OCI-LY7 (cell line): ENCODE measurements at regions not wholly inside any gene's neighbourhood (a gene's known extent, or its start where the extent isn't known, plus 50 kb on each side); places are given as distances from the start of the nearest gene placed in this dataset.
"Not testable (repeated sequence)": the region's sequence is repeated elsewhere in the genome, so short reads cannot be mapped to it uniquely, and the experiment has no call there.

Source experiments
- BruUV-seq: library from RNA; stranded (reverse); fragments of 400-500 nt; replicated peaks from 2 replicates; lab custom pipeline; 2021; lab: Mats Ljungman, UMichigan
- CTCF ChIA-PET: fragments of 300-600 bp; sonication (Branson Sonifier 250); formaldehyde crosslinking; loops from one replicate; lab custom pipeline; 2022; ENCODE audit warnings: antibody characterized with exemption; ENCODE audit not compliant: unreplicated experiment; lab: Charles Lee
- POLR2A ChIA-PET: fragments of 300-600 bp; sonication (Branson Sonifier 250); formaldehyde crosslinking; loops from one replicate; lab custom pipeline; 2022; ENCODE audit warnings: antibody characterized with exemption; lab: Charles Lee
- DNase-seq: peaks from one replicate; pipeline ENCODE4 v3.0.0-alpha.2; 2015; ENCODE audit warnings: low spot score
- H2AFZ ChIP-seq: fragments of 200-600 bp; sonication (generic), shearing (Covaris generic); 2 replicates; pipeline ENCODE4 v1.6.1; 2014; ENCODE audit warnings: mild to moderate bottlenecking, antibody characterized with exemption, low read length, moderate library complexity
- H3K27ac ChIP-seq: fragments of 200-600 bp; sonication (generic); 2 replicates; pipeline ENCODE4 v1.5.1; 2014; ENCODE audit warnings: mixed run types, low read depth, mild to moderate bottlenecking, moderate library complexity, low read length, inconsistent platforms; ENCODE audit not compliant: poor library complexity, severe bottlenecking
- H3K36me3 ChIP-seq: fragments of 200-600 bp; sonication (generic); 2 replicates; pipeline ENCODE4 v1.6.1; 2014; ENCODE audit warnings: mild to moderate bottlenecking, antibody characterized with exemption, low read length, moderate library complexity, mixed read lengths; ENCODE audit not compliant: insufficient read depth
- H3K4me1 ChIP-seq: fragments of 200-600 bp; sonication (generic); 2 replicates; pipeline ENCODE4 v1.5.1; 2014; ENCODE audit warnings: mild to moderate bottlenecking, low read length; ENCODE audit not compliant: insufficient read depth, poor library complexity, severe bottlenecking
- H3K4me2 ChIP-seq: fragments of 200-600 bp; sonication (generic); 2 replicates; pipeline ENCODE4 v1.6.1; 2014; ENCODE audit warnings: mild to moderate bottlenecking, low read length
- H3K4me3 ChIP-seq: fragments of 200-600 bp; sonication (generic); 2 replicates; pipeline ENCODE4 v1.5.1; 2014; ENCODE audit warnings: mild to moderate bottlenecking, low read depth, low read length; ENCODE audit not compliant: poor library complexity, severe bottlenecking
- H3K79me2 ChIP-seq: fragments of 200-600 bp; sonication (generic); 2 replicates; pipeline ENCODE4 v1.6.1; 2016; ENCODE audit warnings: low read depth, mild to moderate bottlenecking, low read length, moderate library complexity, mixed read lengths; ENCODE audit not compliant: insufficient read depth
- H3K9me2 ChIP-seq: fragments of 200-600 bp; sonication (generic); 2 replicates; pipeline ENCODE4 v1.6.1; 2016; ENCODE audit warnings: mild to moderate bottlenecking, low read length, mixed read lengths; ENCODE audit not compliant: insufficient read depth
- H3K9me3 ChIP-seq: fragments of 200-600 bp; sonication (generic); 2 replicates; pipeline ENCODE4 v1.6.1; 2014; ENCODE audit warnings: mild to moderate bottlenecking, mixed run types, low read length, mixed read lengths
- H4K20me1 ChIP-seq: fragments of 200-600 bp; sonication (generic); 2 replicates; pipeline ENCODE4 v1.6.1; 2014; ENCODE audit warnings: mild to moderate bottlenecking, antibody characterized with exemption, low read length, moderate library complexity, mixed read lengths; ENCODE audit not compliant: insufficient read depth
- CTCF ChIP-seq: fragments of 200-600 bp; sonication (generic); conservative IDR thresholded peaks from 2 replicates; pipeline ENCODE4 v1.5.1; 2014; ENCODE audit warnings: mild to moderate bottlenecking, antibody characterized with exemption, low read length, moderate library complexity, mixed read lengths
- EZH2phosphoT487 ChIP-seq: fragments of 200-600 bp; sonication (generic); IDR thresholded peaks from 2 replicates; pipeline ENCODE4 v1.6.1; 2018; ENCODE audit warnings: low read depth, borderline replicate concordance, mild to moderate bottlenecking, mixed run types, antibody characterized with exemption, low read length, moderate library complexity, mixed read lengths
- intact Hi-C: fragments of 100-400 bp; cut with micrococcal nuclease; formaldehyde crosslinking; loops from one replicate; pipeline ENCODE4 v1.10.0; 2022; ENCODE audit not compliant: unreplicated experiment

- Histone ChIP-seq H3K79me2 (no peaks in the 10 kb centered on the region), H3K4me2 (no peak overlapping the region), H3K4me3 (no peak overlapping the region), H2AFZ (no peak overlapping the region), H4K20me1 (no peaks in the 10 kb centered on the region), H3K9me3 (no peaks in the 10 kb centered on the region), H3K36me3 (no peaks in the 10 kb centered on the region), H3K9me2 (no peaks in the 10 kb centered on the region), H3K4me1 (no peaks in the 10 kb centered on the region), H3K27ac (no peak overlapping the region)
- DNase-seq = no peak
- CTCF ChIA-PET = no interaction called here
- POLR2A ChIA-PET = interaction anchor here (0.7 kb wide), 1 partner anchor 506 kb away, joined by 5 read pairs; no protein-coding TSS in a partner anchor
- intact Hi-C loops = no loop called here
- no TSS peak for BruUV-seq
- TF ChIP-seq EZH2phosphoT487 = no peak
- no peak for TF ChIP-seq CTCF
Observed at GRCh38 chr9:97176206-97176605, 131.3 kb upstream of the CCDC180 start.

DNA sequence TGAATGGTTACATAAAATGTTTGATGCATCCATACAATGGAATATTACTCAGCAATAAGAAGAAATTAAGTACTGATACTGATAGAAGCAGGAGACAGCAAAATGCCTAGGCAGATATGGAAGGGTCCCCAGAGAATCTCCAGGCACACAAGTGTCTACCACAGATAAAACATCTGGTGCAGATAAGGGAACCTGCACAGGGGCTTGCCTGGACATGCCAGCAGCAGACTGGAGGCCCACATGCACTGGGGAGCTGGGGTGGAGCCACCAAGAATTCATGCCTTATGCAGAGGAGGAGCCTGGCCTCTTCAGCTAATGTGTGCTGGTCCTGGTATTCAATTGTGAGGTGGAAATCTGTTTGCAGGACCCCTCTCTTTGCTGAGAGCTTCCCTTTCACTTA is 129.2 kb upstream of the CTSV start:
- BruUV-seq = not testable (repeated sequence)

GRCh38 chr9:97166496-97167138 is 127.7 kb upstream of the CTSV start:
- DNase-seq, H2AFZ ChIP-seq, H3K4me2 ChIP-seq, H3K4me1 ChIP-seq, intact Hi-C loops, POLR2A ChIA-PET, H3K9me2 ChIP-seq, CTCF ChIA-PET, H4K20me1 ChIP-seq, H3K36me3 ChIP-seq, H3K4me3 ChIP-seq, BruUV-seq, H3K79me2 ChIP-seq, H3K27ac ChIP-seq, H3K9me3 ChIP-seq: not testable (repeated sequence)

More for the DNA sequence above, 129.2 kb upstream of the CTSV start:
- intact Hi-C loops, H3K9me2 ChIP-seq, H3K27ac ChIP-seq, POLR2A ChIA-PET, CTCF ChIA-PET, H4K20me1 ChIP-seq, H3K4me2 ChIP-seq, DNase-seq, H3K36me3 ChIP-seq, H3K4me3 ChIP-seq, H3K9me3 ChIP-seq, H3K79me2 ChIP-seq, H2AFZ ChIP-seq, H3K4me1 ChIP-seq: not testable (repeated sequence)

DNA sequence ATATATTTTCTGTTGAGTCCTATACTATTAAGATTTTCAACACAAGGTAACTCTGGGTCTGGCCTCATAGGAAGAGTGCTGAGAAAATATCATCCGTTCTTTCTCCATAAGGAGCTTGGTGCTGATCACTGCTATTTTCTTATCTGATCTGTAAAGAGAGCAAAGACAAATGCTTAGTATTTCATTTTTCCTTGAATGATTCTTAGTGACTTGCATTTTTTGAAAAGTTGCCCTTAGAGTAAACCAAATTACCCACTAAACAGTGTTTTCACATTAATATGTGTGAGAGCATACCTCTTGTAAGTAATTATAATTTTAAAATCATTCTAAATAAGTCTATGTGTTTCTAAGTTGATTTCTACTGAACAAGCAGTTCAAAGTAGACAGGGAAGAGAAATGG is 121.3 kb upstream of the CTSV start:
- Histone ChIP-seq H3K4me3 (no peak overlapping the region), H2AFZ (no peak overlapping the region), H3K79me2 (no peaks in the 10 kb centered on the region), H3K4me1 (no peaks in the 10 kb centered on the region), H3K27ac (no peak overlapping the region), H4K20me1 (no peaks in the 10 kb centered on the region), H3K9me3 (no peaks in the 10 kb centered on the region), H3K4me2 (no peak overlapping the region), H3K9me2 (no peaks in the 10 kb centered on the region), H3K36me3 (no peaks in the 10 kb centered on the region)
- DNase-seq = no peak
- POLR2A ChIA-PET = no interaction called here
- intact Hi-C loops = no loop called here
- TF ChIP-seq CTCF = no peak
- no peak for TF ChIP-seq EZH2phosphoT487
- no TSS peak for BruUV-seq
- CTCF ChIA-PET = no interaction called here

DNA sequence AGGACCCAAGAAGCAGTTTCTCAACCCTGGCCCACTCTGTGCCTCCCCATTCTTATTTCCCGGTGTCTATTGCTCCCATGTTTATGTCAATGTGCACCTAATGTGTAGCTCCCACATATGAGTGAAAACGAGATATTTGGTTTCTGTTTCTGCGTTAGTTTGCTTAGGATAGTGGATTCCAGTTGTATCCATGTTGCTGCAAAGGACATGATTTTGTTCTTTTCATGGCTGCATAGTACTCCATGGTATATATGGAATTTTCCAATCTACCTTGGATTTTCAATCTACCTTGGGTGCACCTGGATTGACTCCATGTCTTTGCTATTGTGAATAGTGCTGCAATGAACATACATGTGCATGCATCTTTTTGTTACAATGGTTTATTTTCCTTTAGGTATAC is 119.8 kb upstream of the CTSV start:
- H3K4me2 ChIP-seq, DNase-seq, H2AFZ ChIP-seq, H3K36me3 ChIP-seq, H4K20me1 ChIP-seq, CTCF ChIA-PET, H3K9me3 ChIP-seq, H3K4me3 ChIP-seq, H3K9me2 ChIP-seq, intact Hi-C loops, BruUV-seq, H3K27ac ChIP-seq, H3K4me1 ChIP-seq, POLR2A ChIA-PET, H3K79me2 ChIP-seq: not testable (repeated sequence)
